ENCODE measurements at regions not wholly inside any gene's neighbourhood (a gene's known extent, or its start where the extent isn't known, plus 50 kb on each side); places are given as distances from the start of the nearest gene placed in this dataset.

- CTCF ChIA-PET, result interaction anchor here (0.7 kb wide), 1 partner anchor 16 kb away, joined by 3 read pairs; no protein-coding TSS in a partner anchor
- H3K27me3 ChIP-seq (ENCODE audit: control insufficient read depth, insufficient read depth, low read length), result no peaks in the 10 kb centered on the region
- POLR2A ChIA-PET, result no interaction called here
Observed at GRCh38 chr13:68509734-68510621, 1279.8 kb upstream of the PCDH9 start.

GRCh38 chr13:68506888-68507551 is 1276.9 kb upstream of the PCDH9 start:
- ChIA-PET POLR2A (no interaction called here), CTCF (no interaction called here)
- TF ChIP-seq CTCF (IDR thresholded peaks at IDR 0.05; ENCODE audit: insufficient read depth, low read depth, low read length), result no peak
- no peak for DNase-seq (ENCODE audit: low read depth)
- Histone ChIP-seq H3K27me3 (ENCODE audit: control insufficient read depth, insufficient read depth, low read length) (no peaks in the 10 kb centered on the region), H3K36me3 (ENCODE audit: control insufficient read depth, insufficient read depth, low read length) (no peaks in the 10 kb centered on the region), H3K4me3 (ENCODE audit: low read depth, low read length) (no peak overlapping the region)

More at GRCh38 chr13:68509734-68510621, 1279.8 kb upstream of the PCDH9 start:
- DNase-seq (ENCODE audit: low read depth), result no peak
- Histone ChIP-seq H3K36me3 (ENCODE audit: control insufficient read depth, insufficient read depth, low read length) (no peaks in the 10 kb centered on the region), H3K4me3 (ENCODE audit: low read depth, low read length) (no peak overlapping the region)
- TF ChIP-seq CTCF (IDR thresholded peaks at IDR 0.05; ENCODE audit: insufficient read depth, low read depth, low read length), result no peak

GRCh38 chr13:68490594-68490993 is 1260.5 kb upstream of the PCDH9 start:
- Histone ChIP-seq H3K36me3 (ENCODE audit: control insufficient read depth, insufficient read depth, low read length) (no peaks in the 10 kb centered on the region), H3K27me3 (ENCODE audit: control insufficient read depth, insufficient read depth, low read length) (no peaks in the 10 kb centered on the region), H3K4me3 (ENCODE audit: low read depth, low read length) (no peak overlapping the region)
- ChIA-PET CTCF (no interaction called here), POLR2A (no interaction called here)
- no peak for DNase-seq (ENCODE audit: low read depth)
- no peak for TF ChIP-seq CTCF (IDR thresholded peaks at IDR 0.05; ENCODE audit: insufficient read depth, low read depth, low read length)

GRCh38 chr13:68481130-68481529 is 1251.0 kb upstream of the PCDH9 start:
- ChIA-PET POLR2A (no interaction called here), CTCF (no interaction called here)
- TF ChIP-seq CTCF (IDR thresholded peaks at IDR 0.05; ENCODE audit: insufficient read depth, low read depth, low read length), result no peak
- Histone ChIP-seq H3K27me3 (ENCODE audit: control insufficient read depth, insufficient read depth, low read length) (no peaks in the 10 kb centered on the region), H3K36me3 (ENCODE audit: control insufficient read depth, insufficient read depth, low read length) (no peaks in the 10 kb centered on the region), H3K4me3 (ENCODE audit: low read depth, low read length) (no peak overlapping the region)
- no peak for DNase-seq (ENCODE audit: low read depth)

GRCh38 chr13:68473834-68474326 is 1243.7 kb upstream of the PCDH9 start:
- ChIA-PET POLR2A (no interaction called here), CTCF (no interaction called here)
- no peaks in the 10 kb centered on the region for H3K36me3 ChIP-seq (ENCODE audit: control insufficient read depth, insufficient read depth, low read length)

More at GRCh38 chr13:68473834-68474326, 1243.7 kb upstream of the PCDH9 start:
- Histone ChIP-seq H3K4me3 (ENCODE audit: low read depth, low read length) (no peak overlapping the region), H3K27me3 (ENCODE audit: control insufficient read depth, insufficient read depth, low read length) (no peaks in the 10 kb centered on the region)
- DNase-seq (ENCODE audit: low read depth), result no peak
- TF ChIP-seq CTCF (IDR thresholded peaks at IDR 0.05; ENCODE audit: insufficient read depth, low read depth, low read length), result no peak

All from BJ (cell line).